ENCODE measurements at regions not wholly inside any gene's neighbourhood (a gene's known extent, or its start where the extent isn't known, plus 50 kb on each side); places are given as distances from the start of the nearest gene placed in this dataset.

- H3K4me3 ChIP-seq (ENCODE audit: low read length), result no peak overlapping the region
- peak; percentile 57 for DNase-seq (ENCODE audit: low read depth)
- no peak for TF ChIP-seq CTCF (IDR thresholded peaks at IDR 0.05; ENCODE audit: insufficient read depth, low read depth, low read length, missing control alignments)
These were observed 190.2 kb upstream of the DMRTA1 start for GRCh38 chr9:22256381-22256780.

- no peak for TF ChIP-seq CTCF (IDR thresholded peaks at IDR 0.05; ENCODE audit: insufficient read depth, low read depth, low read length, missing control alignments)
- peak; percentile 99 for DNase-seq (ENCODE audit: low read depth)
- no peak overlapping the region for H3K4me3 ChIP-seq (ENCODE audit: low read length)
These were observed 189.4 kb upstream of the DMRTA1 start for GRCh38 chr9:22257026-22257816.

GRCh38 chr9:22265038-22265437, 181.6 kb upstream of the DMRTA1 start:
- H3K4me3 ChIP-seq (ENCODE audit: low read length), result no peak overlapping the region
- DNase-seq (ENCODE audit: low read depth), result no peak
- no peak for TF ChIP-seq CTCF (IDR thresholded peaks at IDR 0.05; ENCODE audit: insufficient read depth, low read depth, low read length, missing control alignments)

GRCh38 chr9:22265534-22265933, 181.1 kb upstream of the DMRTA1 start:
- TF ChIP-seq CTCF (IDR thresholded peaks at IDR 0.05; ENCODE audit: insufficient read depth, low read depth, low read length, missing control alignments), result no peak
- no peak overlapping the region for H3K4me3 ChIP-seq (ENCODE audit: low read length)
- no peak for DNase-seq (ENCODE audit: low read depth)

GRCh38 chr9:22274477-22274876, 172.1 kb upstream of the DMRTA1 start:
- TF ChIP-seq CTCF (IDR thresholded peaks at IDR 0.05; ENCODE audit: insufficient read depth, low read depth, low read length, missing control alignments), result no peak
- DNase-seq (ENCODE audit: low read depth), result no peak
- H3K4me3 ChIP-seq (ENCODE audit: low read length), result no peak overlapping the region

- H3K4me3 ChIP-seq (ENCODE audit: low read length), result no peak overlapping the region
- DNase-seq (ENCODE audit: low read depth), result peak; percentile 69
- TF ChIP-seq CTCF (IDR thresholded peaks at IDR 0.05; ENCODE audit: insufficient read depth, low read depth, low read length, missing control alignments), result no peak
These were observed 168.2 kb upstream of the DMRTA1 start for GRCh38 chr9:22278426-22278825.

- DNase-seq (ENCODE audit: low read depth), result no peak
- H3K4me3 ChIP-seq (ENCODE audit: low read length), result no peak overlapping the region
- TF ChIP-seq CTCF (IDR thresholded peaks at IDR 0.05; ENCODE audit: insufficient read depth, low read depth, low read length, missing control alignments), result no peak
These were observed 167.0 kb upstream of the DMRTA1 start for GRCh38 chr9:22279636-22280035.
